Lower leg skin (tissue), 4 donors: ENCODE measurements at regions not wholly inside any gene's neighbourhood (a gene's known extent, or its start where the extent isn't known, plus 50 kb on each side); places are given as distances from the start of the nearest gene placed in this dataset.

ENCODE experiments used
- DNase-seq, 2 donors: peaks; one replicate each; pipeline ENCODE4 v3.0.0-alpha.2; 2019; ENCODE audit warnings: low spot score in 2 of 2
- H3K4me3 ChIP-seq: fragments of 200-600 bp; sonication (generic); 2 replicates; pipeline ENCODE4 v1.5.1; 2017; ENCODE audit warnings: mild to moderate bottlenecking, low read depth; ENCODE audit not compliant: poor library complexity, severe bottlenecking
- POLR2A ChIP-seq, 2 donors: fragments of 450-650 bp; IDR thresholded peaks; one replicate each; pipeline ENCODE4 v1.6.1; 2016 to 2017; ENCODE audit warnings: antibody characterized with exemption in 2 of 2, mild to moderate bottlenecking in 1 of 2, moderate library complexity in 1 of 2
- WGBS, 2 donors: methylation state at CpG; one replicate each; pipeline ENCODE4 v1.1.5; 2018; 5-methylcytosine and 5-hydroxymethylcytosine counted together
- intact Hi-C: fragments of 100-400 bp; cut with DNase I; formaldehyde crosslinking; loops from one replicate; pipeline ENCODE4 v1.15.0; 2023; ENCODE audit warnings: low total_unique reads
- TF ChIP-seq, protein P1 (sequence below), 3 donors: fragments of 450-650 bp; IDR thresholded peaks; one replicate each; pipeline ENCODE4 v1.5.1; 2016; ENCODE audit warnings: antibody characterized with exemption in 3 of 3, mild to moderate bottlenecking in 3 of 3, moderate library complexity in 2 of 3

GRCh38 chr5:164449460-164449859 lies 944.0 kb downstream of the MAT2B start:
- no peak for DNase-seq
- 56 to 60% methylated on average over 1 of the region's 1 CpG for WGBS, 2 donors
- H3K4me3 ChIP-seq, result no peak overlapping the region
- TF ChIP-seq, protein P1, sequence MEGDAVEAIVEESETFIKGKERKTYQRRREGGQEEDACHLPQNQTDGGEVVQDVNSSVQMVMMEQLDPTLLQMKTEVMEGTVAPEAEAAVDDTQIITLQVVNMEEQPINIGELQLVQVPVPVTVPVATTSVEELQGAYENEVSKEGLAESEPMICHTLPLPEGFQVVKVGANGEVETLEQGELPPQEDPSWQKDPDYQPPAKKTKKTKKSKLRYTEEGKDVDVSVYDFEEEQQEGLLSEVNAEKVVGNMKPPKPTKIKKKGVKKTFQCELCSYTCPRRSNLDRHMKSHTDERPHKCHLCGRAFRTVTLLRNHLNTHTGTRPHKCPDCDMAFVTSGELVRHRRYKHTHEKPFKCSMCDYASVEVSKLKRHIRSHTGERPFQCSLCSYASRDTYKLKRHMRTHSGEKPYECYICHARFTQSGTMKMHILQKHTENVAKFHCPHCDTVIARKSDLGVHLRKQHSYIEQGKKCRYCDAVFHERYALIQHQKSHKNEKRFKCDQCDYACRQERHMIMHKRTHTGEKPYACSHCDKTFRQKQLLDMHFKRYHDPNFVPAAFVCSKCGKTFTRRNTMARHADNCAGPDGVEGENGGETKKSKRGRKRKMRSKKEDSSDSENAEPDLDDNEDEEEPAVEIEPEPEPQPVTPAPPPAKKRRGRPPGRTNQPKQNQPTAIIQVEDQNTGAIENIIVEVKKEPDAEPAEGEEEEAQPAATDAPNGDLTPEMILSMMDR (IDR thresholded peaks at IDR 0.05), result no peak
- TF ChIP-seq POLR2A (IDR thresholded peaks at IDR 0.05), result no peak
- intact Hi-C loops, result no loop called here

- no peak overlapping the region for H3K4me3 ChIP-seq
- TF ChIP-seq, protein P1 (IDR thresholded peaks at IDR 0.05), result no peak
- no peak for TF ChIP-seq POLR2A (IDR thresholded peaks at IDR 0.05)
- intact Hi-C loops, result no loop called here
- DNase-seq, result no peak
These were observed 960.6 kb downstream of the MAT2B start for GRCh38 chr5:164466033-164466432.

- WGBS, 2 donors, result 61 to 69% methylated on average over 1 of the region's 1 CpG
- intact Hi-C loops, result no loop called here
- TF ChIP-seq POLR2A (IDR thresholded peaks at IDR 0.05), result no peak
- TF ChIP-seq, protein P1 (IDR thresholded peaks at IDR 0.05), result no peak
- DNase-seq, result no peak
- H3K4me3 ChIP-seq, result no peak overlapping the region
These were observed 964.9 kb downstream of the MAT2B start for GRCh38 chr5:164470312-164470711.

- H3K4me3 ChIP-seq, result no peak overlapping the region
- WGBS, 2 donors, result 67 to 80% methylated on average over 1 of the region's 1 CpG
- no peak for DNase-seq
- TF ChIP-seq, protein P1 (IDR thresholded peaks at IDR 0.05), result no peak
- TF ChIP-seq POLR2A (IDR thresholded peaks at IDR 0.05), result no peak
- intact Hi-C loops, result no loop called here
These were observed 966.7 kb downstream of the MAT2B start for GRCh38 chr5:164472165-164472564.

DNA sequence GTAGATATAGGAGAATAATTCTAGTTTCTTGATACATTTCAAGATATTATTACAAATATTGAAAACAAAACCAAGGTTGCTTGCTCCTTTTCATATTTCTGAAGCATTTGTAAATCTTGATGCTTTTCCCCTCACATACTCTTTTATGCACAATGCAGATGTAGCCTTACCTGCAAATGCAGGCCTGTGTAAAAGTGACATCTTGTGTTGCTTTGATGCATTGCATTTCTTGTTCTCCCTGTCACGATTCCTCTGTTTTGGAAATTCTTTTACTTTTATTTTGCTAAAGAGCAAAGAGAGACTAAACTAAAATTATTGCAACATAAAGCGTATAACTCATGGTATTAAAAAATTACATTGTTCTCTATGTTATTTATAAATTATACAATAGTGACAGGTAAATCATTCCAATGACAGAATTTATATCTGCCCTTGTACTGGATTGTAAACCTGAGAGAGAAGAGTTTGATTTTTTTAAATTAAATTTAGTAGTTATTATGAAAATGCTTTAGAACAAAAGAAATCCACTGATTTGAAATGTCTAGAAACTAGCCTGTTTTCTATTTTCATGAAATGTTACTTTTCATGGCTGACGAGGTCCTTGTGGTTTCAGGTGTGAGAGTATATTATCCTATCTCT lies 970.0 kb downstream of the MAT2B start:
- 69% methylated on average over 3 of the region's 3 CpGs for WGBS, 2 donors
- no peak for TF ChIP-seq POLR2A (IDR thresholded peaks at IDR 0.05)
- TF ChIP-seq, protein P1 (IDR thresholded peaks at IDR 0.05), result no peak
- no peak overlapping the region for H3K4me3 ChIP-seq
- no peak for DNase-seq
- intact Hi-C loops, result no loop called here

DNA sequence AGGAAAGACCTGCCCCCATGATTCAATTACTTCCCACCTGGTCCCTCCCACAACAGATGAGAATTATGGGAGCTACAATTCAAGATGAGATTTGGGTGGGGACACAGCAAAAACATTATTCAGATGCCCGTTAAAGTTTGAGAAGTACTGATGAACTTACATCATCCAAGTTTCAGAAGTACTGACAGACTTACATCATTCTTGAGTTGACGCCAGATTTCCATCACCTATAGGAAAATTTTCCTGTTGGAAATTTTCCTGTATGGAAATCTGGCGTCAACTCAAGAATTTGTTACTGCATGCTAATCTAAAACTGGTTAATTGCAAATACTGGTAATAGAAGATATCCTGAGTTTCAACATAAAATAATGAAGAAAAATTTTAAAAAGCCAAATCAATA lies 975.9 kb downstream of the MAT2B start:
- H3K4me3 ChIP-seq, result no peak overlapping the region
- no peak for DNase-seq
- no peak for TF ChIP-seq POLR2A (IDR thresholded peaks at IDR 0.05)
- TF ChIP-seq, protein P1 (IDR thresholded peaks at IDR 0.05), result no peak
- intact Hi-C loops, result no loop called here
- WGBS, 2 donors, result 45 to 51% methylated on average over 3 of the region's 3 CpGs
